ENCODE measurements at regions not wholly inside any gene's neighbourhood (a gene's known extent, or its start where the extent isn't known, plus 50 kb on each side); places are given as distances from the start of the nearest gene placed in this dataset.

GRCh38 chr9:110078604-110079003, 129.4 kb downstream of the C9orf152 start:
- ATAC-seq (ENCODE audit: insufficient read depth, low FRiP score), result no peak
- Histone ChIP-seq H3K4me3 (no peak overlapping the region), H3K9ac (ENCODE audit: insufficient read depth in 1 of 2, low read length in 2 of 2) (no peak overlapping the region), H3K36me3 (ENCODE audit: control insufficient read depth in 4 of 4, insufficient read depth in 4 of 4, low read length in 4 of 4) (peaks cover 0 to 3% (median 0%) of the 10 kb centered on the region in 4 donors), H3K27me3 (ENCODE audit: control insufficient read depth in 3 of 3, insufficient read depth in 3 of 3, low read length in 2 of 3) (no peaks in the 10 kb centered on the region), H3K27ac (ENCODE audit: low read depth in 1 of 2, low read length in 1 of 2) (no peak overlapping the region), H3K4me1 (ENCODE audit: control insufficient read depth in 5 of 5, insufficient read depth in 5 of 5, low read length in 5 of 5) (peaks cover 0 to 37% (median 6%) of the 10 kb centered on the region in 5 donors), H3K9me3 (ENCODE audit: control insufficient read depth in 4 of 4, insufficient read depth in 3 of 4, low read length in 3 of 4) (no peaks in the 10 kb centered on the region)
- WGBS, 2 donors, result 62 to 68% methylated on average over 4 of the region's 4 CpGs
- TF ChIP-seq CTCF (IDR thresholded peaks at IDR 0.05; ENCODE audit: control extremely low read depth, extremely low read depth), result no peak
- peak in 1 of 3 donors; percentile 38 for DNase-seq

- peak overlapping the region; percentile 17 to 69 for H3K27ac ChIP-seq (ENCODE audit: low read depth in 1 of 2, low read length in 1 of 2)
- H3K9ac ChIP-seq (ENCODE audit: insufficient read depth in 1 of 2, low read length in 2 of 2), result no peak overlapping the region
- H3K4me3 ChIP-seq, result no peak overlapping the region
- WGBS, 2 donors, result 41 to 63% methylated on average over 3 of the region's 3 CpGs
- TF ChIP-seq CTCF (IDR thresholded peaks at IDR 0.05; ENCODE audit: control extremely low read depth, extremely low read depth), result no peak
- no peaks in the 10 kb centered on the region for H3K9me3 ChIP-seq (ENCODE audit: control insufficient read depth in 4 of 4, insufficient read depth in 3 of 4, low read length in 3 of 4)
- ATAC-seq (ENCODE audit: insufficient read depth, low FRiP score), result no peak
- DNase-seq, result peak in 1 of 3 donors; percentile 59
- peaks cover 0 to 35% (median 8%) of the 10 kb centered on the region in 5 donors for H3K4me1 ChIP-seq (ENCODE audit: control insufficient read depth in 5 of 5, insufficient read depth in 5 of 5, low read length in 5 of 5)
- H3K27me3 ChIP-seq (ENCODE audit: control insufficient read depth in 3 of 3, insufficient read depth in 3 of 3, low read length in 2 of 3), result no peaks in the 10 kb centered on the region
- H3K36me3 ChIP-seq (ENCODE audit: control insufficient read depth in 4 of 4, insufficient read depth in 4 of 4, low read length in 4 of 4), result peaks cover 0 to 3% (median under 1%) of the 10 kb centered on the region in 4 donors
These were observed 126.6 kb downstream of the C9orf152 start for GRCh38 chr9:110081395-110081794.

GRCh38 chr9:110083866-110084265, 124.1 kb downstream of the C9orf152 start:
- H3K36me3 ChIP-seq (ENCODE audit: control insufficient read depth in 4 of 4, insufficient read depth in 4 of 4, low read length in 4 of 4), result peaks cover 0 to 3% (median under 1%) of the 10 kb centered on the region in 4 donors
- H3K9me3 ChIP-seq (ENCODE audit: control insufficient read depth in 4 of 4, insufficient read depth in 3 of 4, low read length in 3 of 4), result no peaks in the 10 kb centered on the region
- H3K27me3 ChIP-seq (ENCODE audit: control insufficient read depth in 3 of 3, insufficient read depth in 3 of 3, low read length in 2 of 3), result no peaks in the 10 kb centered on the region
- TF ChIP-seq CTCF (IDR thresholded peaks at IDR 0.05; ENCODE audit: control extremely low read depth, extremely low read depth), result no peak
- H3K4me3 ChIP-seq, result no peak overlapping the region
- DNase-seq (no peak), ATAC-seq (ENCODE audit: insufficient read depth, low FRiP score) (no peak)
- H3K4me1 ChIP-seq (ENCODE audit: control insufficient read depth in 5 of 5, insufficient read depth in 5 of 5, low read length in 5 of 5), result peaks cover 0 to 44% (median 12%) of the 10 kb centered on the region in 5 donors
- no peak overlapping the region for H3K27ac ChIP-seq (ENCODE audit: low read depth in 1 of 2, low read length in 1 of 2)
- H3K9ac ChIP-seq (ENCODE audit: insufficient read depth in 1 of 2, low read length in 2 of 2), result no peak overlapping the region
- 76 to 94% methylated on average over 3 of the region's 3 CpGs for WGBS, 2 donors

- Histone ChIP-seq H3K9ac (ENCODE audit: insufficient read depth in 1 of 2, low read length in 2 of 2) (no peak overlapping the region), H3K27me3 (ENCODE audit: control insufficient read depth in 3 of 3, insufficient read depth in 3 of 3, low read length in 2 of 3) (no peaks in the 10 kb centered on the region), H3K4me1 (ENCODE audit: control insufficient read depth in 5 of 5, insufficient read depth in 5 of 5, low read length in 5 of 5) (peaks cover 0 to 33% (median 4%) of the 10 kb centered on the region in 5 donors), H3K36me3 (ENCODE audit: control insufficient read depth in 4 of 4, insufficient read depth in 4 of 4, low read length in 4 of 4) (peaks cover 0 to 2% (median 0%) of the 10 kb centered on the region in 4 donors), H3K4me3 (no peak overlapping the region), H3K27ac (ENCODE audit: low read depth in 1 of 2, low read length in 1 of 2) (no peak overlapping the region), H3K9me3 (ENCODE audit: control insufficient read depth in 4 of 4, insufficient read depth in 3 of 4, low read length in 3 of 4) (no peaks in the 10 kb centered on the region)
- WGBS, 2 donors, result 99 to 100% methylated on average over 1 of the region's 1 CpG
- DNase-seq (no peak), ATAC-seq (ENCODE audit: insufficient read depth, low FRiP score) (no peak)
- TF ChIP-seq CTCF (IDR thresholded peaks at IDR 0.05; ENCODE audit: control extremely low read depth, extremely low read depth), result no peak
These were observed 121.4 kb downstream of the C9orf152 start for GRCh38 chr9:110086537-110086936.

All from lung (tissue), 11 donors.